NCI-H2081 (cell line): ENCODE measurements at regions not wholly inside any gene's neighbourhood (a gene's known extent, or its start where the extent isn't known, plus 50 kb on each side); places are given as distances from the start of the nearest gene placed in this dataset.
A peak's percentile ranks its signal among the peaks of the same experiment; 100 is the strongest.
"Not testable (repeated sequence)": the region's sequence is repeated elsewhere in the genome, so short reads cannot be mapped to it uniquely, and the experiment has no call there.

Experiments
- DNase-seq, 2 experiments: peaks; one replicate each; lab custom pipeline; 2025; lab: John Stamatoyannopoulos, UW

DNA sequence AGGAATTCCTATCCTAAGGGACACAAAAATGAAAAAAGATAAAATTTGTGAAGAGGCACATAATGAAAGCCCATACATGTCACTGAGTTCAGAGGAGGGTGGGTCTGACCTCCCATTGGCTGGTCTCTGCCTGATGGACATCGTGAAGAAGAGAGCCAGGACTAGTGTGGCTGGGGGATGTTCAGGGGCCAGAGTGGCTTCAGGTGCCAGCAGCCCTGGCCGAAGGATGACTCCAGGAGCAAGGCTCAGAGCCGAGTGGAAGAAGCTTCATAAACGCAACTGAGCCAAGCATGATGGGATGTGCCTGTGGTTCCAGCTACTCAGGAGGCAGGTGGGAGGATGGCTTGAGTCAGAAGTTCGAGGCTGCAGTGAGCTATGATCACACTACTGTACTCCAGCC lies 56.9 kb upstream of the ATP5PO start:
- DNase-seq = no peak

GRCh38 chr21:33971492-33972013 lies 55.9 kb upstream of the ATP5PO start:
- DNase-seq = no peak

GRCh38 chr21:33969581-33969980 lies 54.0 kb upstream of the ATP5PO start:
- no peak for DNase-seq

- no peak for DNase-seq
These were observed 53.4 kb upstream of the ATP5PO start for GRCh38 chr21:33968995-33969348.

- peak in 1 of 2 experiments; percentile 26 for DNase-seq
These were observed 52.7 kb upstream of the ATP5PO start for GRCh38 chr21:33968080-33968994.

GRCh38 chr21:33967086-33967571 lies 51.5 kb upstream of the ATP5PO start:
- DNase-seq = no peak

DNA sequence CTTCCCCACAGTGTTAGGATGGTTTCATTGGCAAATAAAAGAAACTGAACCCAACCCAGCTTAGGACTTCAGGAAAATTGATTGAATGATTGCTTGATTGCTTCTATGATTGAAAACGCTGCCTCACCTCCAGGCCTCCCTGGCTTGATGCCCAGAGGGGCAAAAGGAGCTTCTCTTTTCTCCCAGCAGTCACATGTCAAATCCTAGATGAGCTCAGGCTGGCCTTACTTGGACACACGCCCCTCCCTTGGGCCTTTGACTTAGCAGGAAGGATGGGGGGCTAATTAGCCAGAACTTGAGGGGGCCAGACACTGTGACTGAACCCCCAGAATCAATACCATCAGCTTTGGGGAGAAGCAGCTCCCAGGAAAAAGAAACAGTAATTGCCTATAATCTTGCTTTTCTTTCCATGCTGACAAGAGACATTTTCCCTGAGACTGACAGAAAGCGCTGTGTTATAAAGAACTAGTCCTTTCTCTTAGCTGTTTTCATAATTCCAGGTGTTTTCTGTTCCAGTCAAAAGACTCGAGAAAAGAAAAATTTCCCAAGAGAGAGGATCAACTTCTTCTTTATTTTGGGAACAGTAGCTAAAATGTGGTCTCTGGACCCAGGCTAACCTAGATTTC lies 50.8 kb upstream of the ATP5PO start:
- DNase-seq = no peak

DNA sequence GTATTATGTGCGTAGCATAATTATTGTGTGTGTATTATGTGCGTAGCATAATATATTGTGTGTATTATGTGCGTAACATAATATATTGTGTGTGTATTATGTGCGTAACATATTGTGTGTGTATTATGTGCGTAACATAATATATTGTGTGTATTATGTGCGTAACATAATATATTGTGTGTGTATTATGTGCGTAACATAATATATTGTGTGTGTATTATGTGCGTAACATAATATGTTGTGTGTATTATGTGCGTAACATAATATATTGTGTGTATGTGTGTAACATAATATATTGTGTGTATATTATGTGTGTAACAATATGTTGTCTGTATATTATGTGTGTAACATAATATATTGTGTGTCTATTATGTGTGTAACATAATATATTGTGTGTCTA lies 50.1 kb upstream of the ATP5PO start:
- not testable (repeated sequence) for DNase-seq
